NCI-H1436 treated with DMSO at 0.1 percent for 48 hours (cell line): ENCODE measurements at regions not wholly inside any gene's neighbourhood (a gene's known extent, or its start where the extent isn't known, plus 50 kb on each side); places are given as distances from the start of the nearest gene placed in this dataset.

Experiments used
- DNase-seq: peaks from one replicate; lab custom pipeline; 2025; lab: John Stamatoyannopoulos, UW

DNA sequence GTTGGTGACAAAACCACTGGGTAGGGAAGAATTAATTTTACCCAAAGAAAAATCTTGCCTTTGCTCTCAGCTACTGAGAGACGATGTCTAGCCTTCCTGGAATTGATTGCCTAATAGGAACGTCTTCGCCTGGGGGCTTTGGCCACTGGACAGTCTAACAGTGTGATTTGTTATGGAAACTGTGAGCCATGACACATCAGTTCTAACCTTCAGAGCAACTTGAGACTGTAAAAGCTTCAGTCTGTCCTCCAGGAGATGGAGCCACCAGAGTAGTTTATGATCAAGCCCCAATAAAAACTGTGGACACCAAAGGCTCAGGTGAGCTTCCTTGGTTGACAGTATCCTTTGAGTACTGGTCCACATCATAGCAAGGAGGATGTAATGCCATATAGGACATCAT, 235.8 kb upstream of the TMCO5A start:
- DNase-seq: no peak

DNA sequence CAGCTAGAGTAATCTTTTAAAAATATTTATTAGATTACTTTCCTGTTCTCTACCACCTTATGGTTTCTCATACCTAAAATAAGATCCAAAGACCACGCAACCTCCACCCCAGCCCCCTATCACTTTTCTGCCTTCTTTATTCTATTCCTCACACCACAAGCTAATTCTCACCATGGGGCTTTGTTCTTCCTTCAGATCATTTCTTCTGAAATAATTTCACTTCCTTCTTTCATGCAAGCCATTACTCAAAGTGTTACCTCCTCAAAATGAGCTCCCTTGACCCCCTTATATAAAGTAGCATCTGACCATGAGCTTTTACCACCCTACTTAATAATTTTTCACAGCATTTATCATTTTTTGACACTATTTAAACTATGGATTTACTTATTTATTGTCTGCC, 233.2 kb upstream of the TMCO5A start:
- DNase-seq: no peak

DNA sequence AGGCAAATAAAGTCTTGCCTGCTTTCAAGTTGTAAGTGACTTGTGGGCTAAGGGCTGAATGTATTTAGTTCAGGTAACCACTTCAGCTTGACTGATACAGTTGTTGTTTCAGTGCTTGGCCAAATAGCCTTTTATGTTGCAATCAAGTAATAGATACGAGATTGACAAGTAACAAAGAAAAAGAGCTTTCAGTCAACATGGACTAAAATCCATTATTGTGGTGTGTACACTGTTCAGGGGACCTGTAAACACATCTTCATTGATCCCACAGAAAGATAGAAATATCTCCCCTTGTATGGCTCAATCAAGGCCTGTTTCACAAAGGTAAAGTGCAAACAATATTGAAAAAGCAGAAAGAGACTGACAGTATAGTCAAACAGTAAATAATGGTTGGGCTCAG, 224.8 kb upstream of the TMCO5A start:
- no peak for DNase-seq

DNA sequence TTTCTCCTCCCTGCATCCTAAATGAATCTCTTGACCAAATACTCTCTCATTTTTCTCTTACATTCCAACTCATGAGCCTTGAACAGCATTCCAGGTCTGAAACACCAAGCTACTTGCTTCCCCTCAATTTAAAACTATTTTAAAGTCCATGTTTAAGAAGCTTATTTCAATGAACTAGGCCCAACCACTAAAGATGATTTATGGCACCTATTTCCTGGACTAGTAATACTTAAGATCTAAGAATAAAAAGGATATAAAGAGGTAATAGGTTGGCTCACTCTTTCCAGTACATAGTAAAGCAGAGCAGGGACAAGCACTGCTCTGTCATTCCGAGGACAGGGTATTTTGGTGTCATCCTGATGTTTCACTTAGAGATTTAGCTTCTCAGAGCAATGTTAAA, 219.3 kb upstream of the TMCO5A start:
- no peak for DNase-seq

DNA sequence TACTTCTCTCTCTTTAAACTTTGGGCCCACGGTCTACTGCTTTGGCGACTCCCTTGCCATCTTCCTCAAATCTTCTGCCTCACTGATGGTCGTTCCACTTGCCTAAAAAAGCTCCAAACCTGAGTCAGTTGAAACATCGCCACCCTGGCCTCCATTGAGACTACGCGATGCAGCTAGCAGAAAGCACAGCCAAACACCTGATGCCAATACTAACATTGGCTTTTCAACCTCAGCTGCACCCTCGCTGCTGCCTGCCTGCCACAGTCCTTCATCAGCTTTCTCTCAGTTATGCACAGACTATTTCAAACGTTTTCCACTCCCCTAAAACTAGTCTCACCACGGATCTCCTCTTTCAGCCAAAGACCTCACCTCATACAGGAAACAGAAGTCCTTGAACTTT, 214.2 kb upstream of the TMCO5A start:
- no peak for DNase-seq

DNA sequence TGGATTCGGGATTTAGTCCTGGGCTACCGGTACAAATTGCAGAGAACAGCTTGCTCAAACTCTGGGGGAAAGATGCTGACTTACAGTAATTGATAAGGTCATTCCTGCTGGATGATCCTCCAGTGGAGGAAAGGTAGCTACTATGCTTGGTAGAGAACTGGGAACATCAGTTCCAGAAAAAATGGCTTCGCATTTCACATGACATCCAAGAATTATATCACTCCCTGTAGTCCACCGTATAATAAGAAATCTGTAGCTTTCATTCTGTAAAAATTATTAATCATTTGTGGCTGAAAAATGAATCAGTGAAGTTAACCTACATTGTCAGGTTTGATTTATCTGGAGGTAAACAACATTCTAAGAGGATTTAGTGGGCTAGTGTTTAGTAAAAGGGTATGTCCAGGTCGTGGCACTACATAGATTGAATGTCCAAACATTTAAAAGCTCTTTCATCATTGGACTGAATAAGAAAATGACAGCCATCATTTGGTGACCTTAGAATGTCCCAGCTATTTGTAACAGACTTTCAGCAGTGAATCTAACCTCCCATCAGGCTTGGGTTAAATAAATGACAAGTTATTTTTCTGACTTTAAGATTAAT, 203.2 kb upstream of the TMCO5A start:
- DNase-seq: no peak

DNA sequence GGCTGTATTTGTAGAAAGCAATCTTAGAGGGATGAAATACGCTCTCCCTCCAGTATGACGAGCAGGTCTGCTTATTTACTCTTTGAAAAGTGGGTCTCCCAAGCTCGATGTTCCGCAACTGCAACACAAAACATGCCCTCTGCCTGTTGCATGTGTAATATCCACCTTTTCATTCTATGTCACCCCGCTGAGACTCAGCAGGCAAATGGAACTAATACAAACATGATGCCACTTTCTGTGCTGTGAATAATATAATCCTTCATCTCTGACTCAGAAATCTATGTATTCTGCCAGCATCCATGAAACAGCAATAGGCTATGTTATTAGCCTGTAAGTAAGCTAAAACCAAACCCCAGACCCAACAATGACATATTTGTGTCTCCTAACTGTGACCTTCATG, 200.8 kb upstream of the TMCO5A start:
- no peak for DNase-seq

DNA sequence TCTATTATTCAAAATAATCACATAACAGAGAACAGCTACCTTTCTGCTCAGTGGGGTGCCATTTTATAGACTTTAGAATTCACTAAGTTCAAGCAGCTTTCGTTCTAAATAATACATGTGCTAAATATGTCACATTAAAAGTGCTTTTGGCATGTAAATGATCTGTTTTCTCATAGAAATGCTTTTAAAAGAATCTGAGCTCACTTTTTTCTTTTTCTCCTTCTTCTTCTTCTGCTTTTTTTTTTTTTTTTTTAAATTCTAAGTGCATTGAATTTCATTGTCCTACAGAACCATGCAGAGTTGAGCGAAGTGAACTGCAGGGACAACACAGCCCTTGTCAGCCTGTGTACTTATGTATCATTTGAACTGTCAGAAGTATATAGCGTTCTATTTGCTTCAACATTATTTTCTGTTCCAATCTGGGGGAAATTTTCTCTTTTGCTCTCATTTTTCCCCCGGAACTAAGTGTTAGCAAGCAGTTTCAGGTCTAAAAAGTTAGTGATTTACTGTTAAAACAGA, 193.8 kb upstream of the TMCO5A start:
- no peak for DNase-seq

DNA sequence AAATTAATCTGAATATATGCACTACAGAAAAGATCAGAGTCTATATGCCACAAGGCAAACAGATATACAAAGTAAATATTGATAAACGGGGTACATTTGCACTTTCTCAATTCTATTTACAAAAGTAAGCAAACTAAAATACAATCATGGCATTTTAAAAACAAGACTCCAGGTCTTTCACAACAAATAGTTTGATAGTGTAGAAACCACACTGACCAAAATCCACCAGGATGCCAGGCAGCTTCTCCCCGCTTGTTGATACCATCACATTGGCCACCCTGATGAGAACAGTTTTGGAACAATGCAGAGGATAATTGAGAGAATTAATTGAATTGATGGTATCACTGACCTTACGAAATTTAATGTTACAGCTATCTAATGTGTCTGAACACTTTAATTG, 190.6 kb upstream of the TMCO5A start:
- DNase-seq: no peak

DNA sequence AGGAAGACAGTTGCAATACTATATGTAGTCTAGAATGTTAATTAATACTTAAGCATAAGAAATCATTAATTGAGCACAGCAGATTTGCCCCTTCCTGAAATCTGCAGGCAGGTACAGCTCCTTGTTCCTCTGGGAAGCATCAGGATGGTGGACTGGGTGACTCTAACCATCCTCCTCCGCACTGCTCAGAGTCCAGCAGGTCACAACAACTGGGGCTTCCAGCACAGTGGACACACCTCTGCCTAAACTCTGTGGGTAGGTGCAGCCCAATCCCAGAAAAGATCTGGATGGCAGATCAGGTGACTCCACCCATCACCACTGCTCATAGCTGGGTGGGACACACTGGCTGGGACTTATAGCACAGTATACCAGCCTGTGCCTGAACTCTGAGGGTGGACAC, 189.9 kb upstream of the TMCO5A start:
- no peak for DNase-seq

DNA sequence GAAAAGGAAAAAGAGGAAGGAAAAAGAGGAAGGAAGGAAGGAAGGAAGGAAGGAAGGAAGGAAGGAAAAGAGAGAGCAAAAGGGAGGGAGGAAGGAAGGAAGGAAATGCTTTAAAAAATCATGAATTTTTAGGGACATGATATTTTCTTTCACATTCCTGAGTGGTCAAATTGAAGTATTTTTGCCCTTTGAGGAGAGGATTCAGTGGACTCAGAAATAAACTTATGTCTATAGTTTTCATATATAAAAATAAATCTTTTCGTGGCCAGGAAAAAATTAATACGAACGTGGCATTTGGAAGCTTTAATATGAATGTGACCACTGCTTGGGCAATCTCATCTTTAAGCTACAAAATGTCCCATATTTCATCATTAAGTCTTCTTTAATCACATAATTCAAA, 183.0 kb upstream of the TMCO5A start:
- DNase-seq: no peak

DNA sequence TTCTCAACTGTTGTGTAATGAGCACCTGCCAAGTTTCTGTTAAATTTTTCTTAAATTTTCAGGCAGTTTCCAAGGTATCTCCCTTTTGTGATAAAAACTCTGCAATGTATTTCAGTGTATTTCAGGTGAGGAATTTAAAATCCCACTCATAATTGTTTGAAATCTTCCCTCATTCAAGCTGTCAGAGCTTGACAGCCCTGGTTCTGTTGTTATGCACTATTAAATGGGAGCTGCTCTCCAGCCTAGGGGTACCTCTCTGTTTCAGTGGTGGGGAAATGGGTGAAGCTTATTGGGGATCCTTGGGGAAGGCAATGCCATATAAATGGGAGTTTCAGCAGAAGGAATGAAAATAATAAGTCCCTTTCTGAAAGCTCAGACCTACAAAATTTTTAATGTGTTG, 178.0 kb upstream of the TMCO5A start:
- DNase-seq: no peak

DNA sequence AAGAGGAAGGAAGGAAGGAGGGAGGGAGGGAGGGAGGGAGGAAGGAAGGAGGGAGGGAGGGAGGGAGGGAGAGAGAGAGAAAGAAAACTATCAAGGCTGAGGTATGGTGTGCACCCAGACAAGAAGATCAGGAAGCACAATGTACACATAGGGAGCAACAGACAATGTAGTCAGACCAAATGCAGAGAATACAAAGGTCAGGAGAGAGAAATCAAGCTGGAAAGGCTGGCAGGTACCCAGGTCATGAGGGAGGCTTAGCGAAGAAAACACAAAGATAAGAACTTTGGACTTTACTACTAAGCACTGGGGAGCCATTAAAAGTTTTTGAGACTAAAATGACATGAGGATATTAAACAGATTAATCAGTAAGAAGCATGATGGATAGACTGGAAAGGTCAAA, 176.0 kb upstream of the TMCO5A start:
- DNase-seq: no peak

DNA sequence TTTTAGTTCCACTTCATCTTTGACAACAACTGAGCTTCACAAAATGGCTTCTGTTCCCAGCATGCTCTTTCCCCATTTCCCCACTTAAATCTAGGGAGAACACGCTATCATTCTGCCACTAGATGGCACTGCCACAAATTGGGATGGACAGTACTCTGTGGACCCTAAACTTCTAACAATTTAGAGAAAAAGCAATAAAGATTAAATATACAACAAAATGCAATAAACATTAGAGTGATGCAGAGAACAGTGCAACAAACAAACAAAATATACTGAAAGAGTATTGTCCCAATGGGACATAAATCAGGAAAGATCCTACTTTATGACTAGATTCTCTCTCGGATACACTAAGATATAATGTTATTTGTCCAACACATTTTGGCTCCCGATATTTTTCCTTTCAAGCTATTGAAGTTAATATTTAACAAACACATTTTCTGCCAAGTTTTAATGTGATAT, 169.7 kb upstream of the TMCO5A start:
- DNase-seq: no peak

DNA sequence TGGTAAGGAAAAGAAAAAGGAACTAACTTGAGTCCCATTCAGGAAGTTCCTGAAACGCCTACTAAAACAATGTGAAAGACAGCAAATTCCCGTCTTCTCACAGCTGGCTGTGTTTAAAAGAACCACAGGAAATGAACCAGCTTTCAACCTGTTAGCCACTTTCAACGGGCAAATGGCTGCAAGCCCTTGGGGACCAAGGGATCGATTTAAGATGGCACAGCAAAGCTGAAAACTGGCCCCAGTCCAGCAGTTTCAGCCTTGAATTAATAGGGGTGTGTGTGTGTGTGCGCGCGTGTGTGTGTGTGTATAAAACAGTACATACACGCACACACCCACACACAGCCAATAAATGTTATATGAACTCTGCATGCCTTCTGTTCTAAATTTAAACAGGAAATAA, 168.7 kb upstream of the TMCO5A start:
- DNase-seq: no peak

DNA sequence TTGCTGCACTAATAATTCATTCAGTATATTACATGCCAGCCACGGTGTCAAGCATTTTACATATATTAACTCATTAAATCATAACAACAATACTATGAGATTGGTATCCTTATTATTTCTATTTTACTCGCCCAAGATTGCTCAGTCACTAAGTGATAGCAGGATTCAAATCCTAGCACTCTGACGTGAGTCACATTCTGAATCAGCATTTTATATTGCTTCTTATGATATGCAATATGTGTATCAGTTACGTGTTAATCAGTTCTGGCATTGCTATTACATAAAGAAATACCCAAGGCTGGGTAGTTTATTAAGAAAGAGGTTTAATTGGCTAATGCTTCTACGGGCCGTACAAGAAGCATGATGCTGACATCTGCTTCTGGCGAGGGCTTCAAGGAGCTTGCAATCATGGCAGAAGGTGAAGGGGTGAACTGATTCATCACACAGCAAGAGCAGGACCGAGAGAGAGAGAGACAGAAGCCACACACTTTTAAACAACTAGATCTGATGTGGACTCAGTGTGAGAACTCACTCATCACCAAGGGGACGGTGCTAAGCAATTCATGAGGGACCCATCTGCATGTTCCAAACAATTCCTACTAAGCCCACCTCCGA, 166.5 kb upstream of the TMCO5A start:
- no peak for DNase-seq

DNA sequence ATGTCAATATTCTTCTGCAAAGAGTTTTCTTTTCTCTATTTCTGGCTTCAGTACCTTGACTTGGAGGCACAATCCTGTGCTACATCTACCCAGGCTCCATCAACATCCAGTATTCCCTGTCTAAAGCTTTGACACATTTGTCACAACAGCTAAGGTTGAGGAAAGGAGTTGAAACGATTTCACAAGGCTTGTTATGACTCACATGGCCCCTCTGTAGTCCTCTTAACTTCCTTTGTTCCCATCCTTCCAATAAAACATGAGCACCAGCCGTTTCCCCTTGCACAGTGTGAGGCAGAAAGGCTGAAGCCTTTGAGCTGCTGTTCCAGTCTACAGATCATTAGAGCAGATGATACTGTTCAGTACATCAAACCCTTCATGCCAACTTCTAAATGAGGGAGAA, 163.0 kb upstream of the TMCO5A start:
- no peak for DNase-seq

DNA sequence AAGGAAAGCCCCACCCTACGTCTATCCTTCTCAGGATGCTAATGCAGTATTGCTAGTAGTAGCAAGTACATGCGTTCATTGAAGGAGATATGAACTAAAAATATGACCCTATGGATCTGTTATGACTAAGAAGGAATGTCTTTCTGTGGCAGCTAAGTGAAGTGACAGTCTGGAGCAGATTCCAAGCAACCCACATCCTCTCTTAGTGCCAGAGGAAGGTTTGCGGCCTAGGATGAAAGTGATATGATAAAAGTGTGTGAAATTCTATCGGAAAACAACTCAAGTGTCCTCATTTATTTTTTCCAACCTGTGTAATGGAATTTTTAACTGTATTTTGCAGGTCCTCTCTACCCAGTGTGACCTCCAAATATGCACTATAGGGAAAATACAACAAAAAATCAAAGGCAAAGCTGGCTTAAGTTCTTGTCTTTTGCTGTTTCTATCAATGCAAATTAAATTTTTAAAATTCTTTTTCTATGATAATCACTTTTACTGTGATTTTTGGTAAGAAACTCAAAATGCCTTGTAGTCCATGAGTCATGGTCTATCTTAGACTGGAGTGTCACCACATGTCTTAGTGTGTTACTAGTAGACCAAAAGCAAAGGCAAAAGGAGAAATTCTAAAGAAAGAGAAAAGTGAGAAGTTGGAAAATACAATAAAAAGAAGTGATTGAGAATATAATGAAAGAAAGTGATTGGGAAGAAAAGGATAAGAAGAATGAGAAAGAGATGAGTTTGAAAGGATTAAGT, 161.2 kb upstream of the TMCO5A start:
- DNase-seq: no peak

DNA sequence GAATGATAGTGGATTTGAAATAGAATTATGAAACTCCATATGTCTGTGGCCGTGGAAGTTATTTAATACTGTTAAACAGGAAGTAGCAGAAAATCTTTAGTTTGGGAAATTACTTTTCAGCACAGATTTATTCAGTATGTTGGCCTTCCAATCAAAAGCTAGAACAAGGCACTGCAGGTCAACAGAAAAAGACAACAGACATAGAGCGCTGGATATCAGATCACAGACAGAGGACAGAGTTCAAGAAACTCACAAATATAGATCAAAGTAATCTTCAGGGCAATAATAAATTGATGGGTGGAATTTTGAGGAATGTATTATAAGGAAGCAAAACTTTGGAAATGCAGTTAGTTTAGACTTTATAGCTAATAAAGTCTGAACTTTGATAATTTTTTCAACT, 159.5 kb upstream of the TMCO5A start:
- no peak for DNase-seq

DNA sequence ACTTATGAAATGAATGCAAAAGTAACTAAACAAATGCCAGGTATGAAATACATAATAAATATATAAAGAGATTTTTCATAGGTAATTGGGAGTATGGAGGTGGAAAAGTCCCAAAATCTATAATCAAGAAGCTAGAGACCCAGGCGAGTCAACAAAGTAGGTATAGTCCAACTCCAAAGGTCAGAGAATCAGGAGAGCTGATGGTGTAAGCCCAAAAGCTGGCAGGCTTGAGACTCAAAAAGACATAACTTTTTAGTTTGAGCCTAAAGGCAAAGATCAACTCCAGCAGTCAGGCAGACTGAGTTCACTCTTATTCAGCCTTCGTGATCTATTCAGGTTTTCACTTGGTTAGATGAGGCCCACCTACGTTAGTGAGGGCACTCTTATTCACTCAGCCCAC, 157.4 kb upstream of the TMCO5A start:
- DNase-seq: no peak

DNA sequence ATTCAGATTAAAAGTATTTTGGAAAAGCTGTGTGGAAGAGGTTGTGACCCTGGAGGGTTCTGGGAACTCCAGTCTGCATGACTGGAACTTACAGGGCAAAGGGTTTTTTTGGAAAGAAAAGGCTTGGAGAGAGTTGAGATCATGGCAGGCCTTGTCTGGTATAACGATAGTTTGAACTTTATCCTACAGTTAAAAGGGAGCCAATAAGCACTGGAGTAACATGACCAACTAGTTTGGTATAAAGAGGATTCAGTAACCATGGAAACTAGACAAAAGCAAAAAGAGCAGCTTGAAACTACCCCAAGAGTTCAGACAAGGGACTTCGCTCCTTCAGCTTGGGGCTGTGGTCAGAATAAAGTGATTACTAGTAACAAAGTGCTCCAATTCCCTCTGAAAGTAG, 151.2 kb upstream of the TMCO5A start:
- DNase-seq: no peak

DNA sequence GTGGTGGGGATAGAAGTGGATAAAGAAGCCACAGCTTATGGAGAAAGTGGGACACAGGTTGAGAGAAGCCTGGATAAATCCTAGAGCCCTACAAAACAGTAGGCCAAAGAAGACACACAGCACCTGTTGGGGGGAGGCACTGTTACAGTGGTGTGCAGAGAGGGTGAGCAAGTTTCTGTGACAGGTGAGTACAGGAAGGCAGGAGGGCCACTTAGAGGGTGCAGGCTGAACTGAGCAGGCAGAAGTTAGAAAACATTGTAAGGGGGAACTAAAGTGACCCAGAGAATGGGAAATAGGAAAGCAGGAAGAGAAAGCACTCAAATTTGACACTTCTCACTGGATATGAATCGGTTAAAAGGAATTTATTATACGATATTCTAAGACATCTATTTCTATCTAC, 146.1 kb upstream of the TMCO5A start:
- no peak for DNase-seq

DNA sequence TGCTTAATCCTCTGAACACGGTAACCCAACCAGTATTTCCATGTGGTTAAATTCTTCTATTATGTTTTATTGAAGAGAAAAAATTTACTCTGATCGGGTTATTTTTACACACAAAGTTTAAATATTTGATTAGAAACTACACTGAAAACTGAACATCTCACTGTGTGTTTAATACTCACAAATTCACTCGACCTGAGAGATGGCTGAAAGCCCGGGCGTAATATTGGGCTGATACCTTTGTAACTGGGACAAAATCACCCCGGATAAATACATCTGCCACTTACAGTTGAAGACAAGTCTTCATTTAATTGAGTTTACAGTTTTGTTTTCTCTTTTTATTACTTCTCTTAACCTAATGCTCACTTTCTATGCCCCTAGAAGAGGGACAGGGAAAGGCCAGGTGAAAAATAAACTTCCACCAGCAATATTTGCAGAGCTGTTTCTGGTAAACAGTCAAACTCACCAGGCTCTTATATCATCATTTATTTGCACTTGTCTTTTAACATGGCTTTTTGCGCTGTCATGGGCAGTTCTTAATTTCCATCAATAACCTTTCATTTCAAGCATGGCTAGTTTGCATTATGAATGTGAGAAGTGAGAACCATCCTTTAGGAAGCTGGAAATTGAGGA, 145.6 kb upstream of the TMCO5A start:
- DNase-seq: no peak
